Cardiac septum (tissue), 1 donor: ENCODE measurements at regions not wholly inside any gene's neighbourhood (a gene's known extent, or its start where the extent isn't known, plus 50 kb on each side); places are given as distances from the start of the nearest gene placed in this dataset.

Source experiments
- DNase-seq: peaks from one replicate; pipeline ENCODE4 v3.0.0-alpha.2; 2020; ENCODE audit warnings: low spot score
- intact Hi-C: fragments of 100-400 bp; cut with DNase I; formaldehyde crosslinking; loops from one replicate; pipeline ENCODE4 v1.14.0; 2022
- donor health status: DM: no; HTN: no; CAD: no.

- intact Hi-C loops = no loop called here
- no peak for DNase-seq
These were observed 226.4 kb upstream of the KIRREL3 start for GRCh38 chr11:127226949-127227348.

- intact Hi-C loops = no loop called here
These were observed 225.8 kb upstream of the KIRREL3 start for GRCh38 chr11:127226380-127226779.

GRCh38 chr11:127225619-127226018 lies 225.0 kb upstream of the KIRREL3 start:
- DNase-seq = no peak
- intact Hi-C loops = no loop called here

More at GRCh38 chr11:127226380-127226779, 225.8 kb upstream of the KIRREL3 start:
- DNase-seq = no peak

GRCh38 chr11:127224276-127224675 lies 223.7 kb upstream of the KIRREL3 start:
- intact Hi-C loops = no loop called here
- DNase-seq = no peak

GRCh38 chr11:127223633-127224032 lies 223.1 kb upstream of the KIRREL3 start:
- intact Hi-C loops = no loop called here
- DNase-seq = no peak

- DNase-seq = no peak
- intact Hi-C loops = no loop called here
These were observed 222.5 kb upstream of the KIRREL3 start for GRCh38 chr11:127223026-127223425.

GRCh38 chr11:127219704-127220103 lies 219.1 kb upstream of the KIRREL3 start:
- DNase-seq = no peak
- intact Hi-C loops = no loop called here

GRCh38 chr11:127218275-127218608 lies 217.7 kb upstream of the KIRREL3 start:
- intact Hi-C loops = no loop called here

GRCh38 chr11:127217452-127218274 lies 217.1 kb upstream of the KIRREL3 start:
- intact Hi-C loops = no loop called here
- DNase-seq = no peak

More at GRCh38 chr11:127218275-127218608, 217.7 kb upstream of the KIRREL3 start:
- DNase-seq = no peak

GRCh38 chr11:127205688-127206217 lies 205.2 kb upstream of the KIRREL3 start:
- DNase-seq = no peak
- intact Hi-C loops = no loop called here

- DNase-seq = no peak
- intact Hi-C loops = no loop called here
These were observed 202.9 kb upstream of the KIRREL3 start for GRCh38 chr11:127203490-127203889.

- intact Hi-C loops = no loop called here
- no peak for DNase-seq
These were observed 201.5 kb upstream of the KIRREL3 start for GRCh38 chr11:127202105-127202504.

- intact Hi-C loops = no loop called here
- DNase-seq = no peak
These were observed 198.8 kb upstream of the KIRREL3 start for GRCh38 chr11:127199306-127199801.

GRCh38 chr11:127195501-127196120 lies 195.0 kb upstream of the KIRREL3 start:
- DNase-seq = no peak
- intact Hi-C loops = no loop called here

- intact Hi-C loops = no loop called here
- no peak for DNase-seq
These were observed 194.0 kb upstream of the KIRREL3 start for GRCh38 chr11:127194521-127194920.

GRCh38 chr11:127193950-127194349 lies 193.4 kb upstream of the KIRREL3 start:
- intact Hi-C loops = no loop called here
- no peak for DNase-seq

GRCh38 chr11:127191689-127192088 lies 191.1 kb upstream of the KIRREL3 start:
- intact Hi-C loops = no loop called here

GRCh38 chr11:127191261-127191660 lies 190.7 kb upstream of the KIRREL3 start:
- intact Hi-C loops = no loop called here
- DNase-seq = no peak

More at GRCh38 chr11:127191689-127192088, 191.1 kb upstream of the KIRREL3 start:
- no peak for DNase-seq

- DNase-seq = no peak
- intact Hi-C loops = no loop called here
These were observed 182.1 kb upstream of the KIRREL3 start for GRCh38 chr11:127182586-127183203.

GRCh38 chr11:127157225-127157624 lies 156.7 kb upstream of the KIRREL3 start:
- intact Hi-C loops = no loop called here
- DNase-seq = no peak
